HepG2 (cell line): ENCODE measurements at regions not wholly inside any gene's neighbourhood (a gene's known extent, or its start where the extent isn't known, plus 50 kb on each side); places are given as distances from the start of the nearest gene placed in this dataset.

Experiments
- ATF5 ChIP-seq: sonication (generic); formaldehyde crosslinking; IDR thresholded peaks from 2 replicates; pipeline ENCODE4 v1.4.0; 2020; ENCODE audit warnings: mild to moderate bottlenecking, low read depth, missing genetic modification reagents
- SP1 ChIP-seq, 2 experiments: fragments of 450-650 bp in 1 of 2; sonication (generic) in 1 of 2; formaldehyde crosslinking in 1 of 2; IDR thresholded peaks; 2 replicates each; pipeline versions ENCODE4 v1.4.0 to v1.6.1; 2016 to 2020; ENCODE audit warnings: missing genetic modification reagents in 1 of 2
- ZNF589 ChIP-seq: sonication (generic); formaldehyde crosslinking; conservative IDR thresholded peaks from 2 replicates; pipeline ENCODE4 v1.8.0; 2022; ENCODE audit warnings: mild to moderate bottlenecking, moderate library complexity, missing genetic modification reagents

- TF ChIP-seq ATF5 (CRISPR knock-in tag) (no peak), ZNF589 (CRISPR knock-in tag) (no peak), SP1 (IDR thresholded peaks at IDR 0.05) (no peak), SP1 (CRISPR knock-in tag; IDR thresholded peaks at IDR 0.05) (no peak)
These were observed 278.2 kb upstream of the CXXC4 start for GRCh38 chr4:104772849-104773248.
